Thyroid gland (tissue), 4 donors: ENCODE measurements at regions not wholly inside any gene's neighbourhood (a gene's known extent, or its start where the extent isn't known, plus 50 kb on each side); places are given as distances from the start of the nearest gene placed in this dataset.
"Not testable (repeated sequence)": the region's sequence is repeated elsewhere in the genome, so short reads cannot be mapped to it uniquely, and the experiment has no call there.

Source experiments
- DNase-seq, 2 donors: peaks; one replicate each; pipeline ENCODE4 v3.0.0-alpha.2; 2019
- H3K27ac ChIP-seq, 3 donors: fragments of 200-600 bp; sonication (generic); 1 replicate in 2 of 3; 2 replicates in 1 of 3; pipeline ENCODE4 v1.5.1; 2016 to 2019; ENCODE audit warnings: mild to moderate bottlenecking in 1 of 3, moderate library complexity in 1 of 3
- H3K27me3 ChIP-seq: fragments of 200-600 bp; sonication (generic); one replicate; pipeline ENCODE4 v1.5.1; 2019
- H3K36me3 ChIP-seq, 2 donors: fragments of 200-600 bp; sonication (generic); one replicate each; pipeline ENCODE4 v1.5.1; 2016 to 2019
- H3K4me1 ChIP-seq, 2 donors: fragments of 200-600 bp; sonication (generic); one replicate each; pipeline ENCODE4 v1.5.1; 2017 to 2019
- H3K4me3 ChIP-seq, 3 donors: fragments of 200-600 bp; sonication (generic); replicated peaks in 1 of 3; 1 replicate in 2 of 3; 2 replicates in 1 of 3; pipeline ENCODE4 v1.5.1; 2016; ENCODE audit warnings: mild to moderate bottlenecking in 1 of 3
- H3K9me3 ChIP-seq: fragments of 200-600 bp; sonication (generic); one replicate; pipeline ENCODE4 v1.5.1; 2017
- CTCF ChIP-seq, 6 experiments: fragments of 200-600 bp in 3 of 6; fragments of 450-650 bp in 3 of 6; sonication (generic) in 3 of 6; IDR thresholded peaks; one replicate each; pipeline ENCODE4 v1.5.1; 2016 to 2019; ENCODE audit warnings: antibody characterized with exemption in 6 of 6, mild to moderate bottlenecking in 2 of 6, inconsistent platforms in 1 of 6, moderate library complexity in 1 of 6
- POLR2A ChIP-seq, 2 donors: fragments of 450-650 bp; IDR thresholded peaks; one replicate each; pipeline ENCODE4 v1.6.1; 2017; ENCODE audit warnings: antibody characterized with exemption in 2 of 2, mild to moderate bottlenecking in 2 of 2, moderate library complexity in 1 of 2
- WGBS, 2 donors: methylation state at CpG; one replicate each; pipeline ENCODE4 v1.1.5; 2017; 5-methylcytosine and 5-hydroxymethylcytosine counted together
- intact Hi-C: fragments of 100-400 bp; cut with DNase I; formaldehyde crosslinking; loops from one replicate; pipeline ENCODE4 v1.15.1; 2023

GRCh38 chr7:106534271-106534846, 126.6 kb downstream of the CCDC71L start:
- Histone ChIP-seq H3K4me3 (no peak overlapping the region), H3K4me1 (no peaks in the 10 kb centered on the region), H3K27me3 (no peaks in the 10 kb centered on the region), H3K36me3 (no peaks in the 10 kb centered on the region), H3K9me3 (no peaks in the 10 kb centered on the region), H3K27ac (no peak overlapping the region)
- WGBS, 2 donors = 51 to 66% methylated on average over 8 of the region's 8 CpGs
- intact Hi-C loops = loop anchor here (10.0 kb wide), 1 partner anchor 200 kb away; no protein-coding TSS in a partner anchor
- no peak for TF ChIP-seq POLR2A (IDR thresholded peaks at IDR 0.05)
- no peak for TF ChIP-seq CTCF (IDR thresholded peaks at IDR 0.05)
- no peak for DNase-seq

GRCh38 chr7:106530183-106530582, 130.8 kb downstream of the CCDC71L start:
- not testable (repeated sequence) for H3K4me3 ChIP-seq, H3K27ac ChIP-seq, H3K4me1 ChIP-seq, H3K9me3 ChIP-seq, H3K36me3 ChIP-seq, DNase-seq, H3K27me3 ChIP-seq
- 80 to 94% methylated on average over 5 of the region's 5 CpGs for WGBS, 2 donors
- intact Hi-C loops = loop anchor here (10.0 kb wide), 1 partner anchor 205 kb away; no protein-coding TSS in a partner anchor

- intact Hi-C loops = not testable (repeated sequence)
Measured at GRCh38 chr7:106526617-106527016, 134.3 kb downstream of the CCDC71L start.

GRCh38 chr7:106524690-106525059, 136.3 kb downstream of the CCDC71L start:
- WGBS, 2 donors = 84 to 93% methylated on average over 5 of the region's 5 CpGs
- H3K27ac ChIP-seq = no peak overlapping the region
- no peaks in the 10 kb centered on the region for H3K27me3 ChIP-seq
- no peak for TF ChIP-seq CTCF (IDR thresholded peaks at IDR 0.05)
- TF ChIP-seq POLR2A (IDR thresholded peaks at IDR 0.05) = no peak
- DNase-seq = no peak
- H3K4me1 ChIP-seq = no peaks in the 10 kb centered on the region
- H3K36me3 ChIP-seq = no peaks in the 10 kb centered on the region
- H3K4me3 ChIP-seq = no peak overlapping the region
- intact Hi-C loops = no loop called here
- H3K9me3 ChIP-seq = no peaks in the 10 kb centered on the region

More at GRCh38 chr7:106526617-106527016, 134.3 kb downstream of the CCDC71L start:
- not testable (repeated sequence) for H3K36me3 ChIP-seq, H3K27ac ChIP-seq, H3K4me1 ChIP-seq, H3K9me3 ChIP-seq, H3K4me3 ChIP-seq, H3K27me3 ChIP-seq, DNase-seq
- 97 to 98% methylated on average over 3 to 4 of the region's 4 CpGs for WGBS, 2 donors

- H3K27ac ChIP-seq = no peak overlapping the region
- DNase-seq = no peak
Measured at GRCh38 chr7:106523482-106523881, 137.5 kb downstream of the CCDC71L start.

GRCh38 chr7:106522696-106523095, 138.3 kb downstream of the CCDC71L start:
- Histone ChIP-seq H3K4me3 (no peak overlapping the region), H3K27ac (no peak overlapping the region), H3K27me3 (no peaks in the 10 kb centered on the region), H3K36me3 (no peaks in the 10 kb centered on the region), H3K4me1 (no peaks in the 10 kb centered on the region), H3K9me3 (no peaks in the 10 kb centered on the region)
- TF ChIP-seq CTCF (IDR thresholded peaks at IDR 0.05) (no peak), POLR2A (IDR thresholded peaks at IDR 0.05) (no peak)
- no peak for DNase-seq
- intact Hi-C loops = no loop called here
- 84 to 89% methylated on average over 5 of the region's 5 CpGs for WGBS, 2 donors

More at GRCh38 chr7:106523482-106523881, 137.5 kb downstream of the CCDC71L start:
- TF ChIP-seq CTCF (IDR thresholded peaks at IDR 0.05) = no peak
- no peak for TF ChIP-seq POLR2A (IDR thresholded peaks at IDR 0.05)
- no peaks in the 10 kb centered on the region for H3K27me3 ChIP-seq
- H3K9me3 ChIP-seq = no peaks in the 10 kb centered on the region
- intact Hi-C loops = no loop called here
- H3K4me1 ChIP-seq = no peaks in the 10 kb centered on the region
- no peak overlapping the region for H3K4me3 ChIP-seq
- 65 to 76% methylated on average over 8 of the region's 8 CpGs for WGBS, 2 donors
- no peaks in the 10 kb centered on the region for H3K36me3 ChIP-seq
